Astrocyte (in vitro differentiated cells and primary cell): ENCODE measurements at regions not wholly inside any gene's neighbourhood (a gene's known extent, or its start where the extent isn't known, plus 50 kb on each side); places are given as distances from the start of the nearest gene placed in this dataset.

Source experiments
- CTCF ChIP-seq: IDR thresholded peaks from 2 replicates; pipeline ENCODE4 v1.5.1; 2011; ENCODE audit warnings: low read depth, mild to moderate bottlenecking, inconsistent platforms, low read length, moderate library complexity; ENCODE audit not compliant: insufficient read depth
- EZH2 ChIP-seq: IDR thresholded peaks from 2 replicates; pipeline ENCODE4 v1.6.1; 2012; ENCODE audit warnings: mild to moderate bottlenecking, low read length, inconsistent platforms; ENCODE audit not compliant: insufficient read depth

DNA sequence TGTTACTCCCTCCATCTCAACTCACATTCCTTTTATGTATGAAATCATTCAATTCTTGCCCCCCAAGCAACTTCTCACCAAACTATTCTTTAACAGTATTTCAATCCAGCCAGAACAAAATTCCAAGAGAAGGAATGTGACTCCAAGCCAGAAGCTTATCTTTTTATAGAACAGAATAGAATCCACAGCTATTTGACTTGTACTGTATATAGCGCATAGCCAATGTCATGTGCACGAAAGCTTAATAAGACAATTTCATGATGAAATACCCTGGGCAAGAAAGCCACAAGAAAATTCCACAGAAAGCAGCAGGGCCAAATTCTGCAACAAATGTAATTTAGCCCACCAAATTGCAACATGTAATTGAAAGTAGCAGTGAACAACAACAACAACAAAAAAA is 127.6 kb upstream of the UBE2E2 start:
- no peak for TF ChIP-seq EZH2
- TF ChIP-seq CTCF, result no peak
